HG03457 (cell line): ENCODE measurements at regions not wholly inside any gene's neighbourhood (a gene's known extent, or its start where the extent isn't known, plus 50 kb on each side); places are given as distances from the start of the nearest gene placed in this dataset.

Source experiments
- ATAC-seq: cut with Tn5 transposase; IDR thresholded peaks from one replicate; pipeline ENCODE4 v1.9.1; 2021; ENCODE audit warnings: moderate number of reproducible peaks; ENCODE audit not compliant: unreplicated experiment

GRCh38 chr5:123756318-123756665 is 244.3 kb downstream of the CSNK1G3 start:
- ATAC-seq = no peak

- no peak for ATAC-seq
Measured at GRCh38 chr5:123755653-123756317, 243.8 kb downstream of the CSNK1G3 start.

- no peak for ATAC-seq
Measured at GRCh38 chr5:123754908-123755307, 242.9 kb downstream of the CSNK1G3 start.

- no peak for ATAC-seq
Measured at GRCh38 chr5:123753937-123754891, 242.2 kb downstream of the CSNK1G3 start.

- ATAC-seq = no peak
Measured at GRCh38 chr5:123753180-123753936, 241.4 kb downstream of the CSNK1G3 start.

- no peak for ATAC-seq
Measured at GRCh38 chr5:123752552-123753179, 240.7 kb downstream of the CSNK1G3 start.

GRCh38 chr5:123751670-123752069 is 239.7 kb downstream of the CSNK1G3 start:
- ATAC-seq = no peak

GRCh38 chr5:123748239-123748638 is 236.3 kb downstream of the CSNK1G3 start:
- ATAC-seq = no peak

GRCh38 chr5:123746683-123747360 is 234.8 kb downstream of the CSNK1G3 start:
- no peak for ATAC-seq

GRCh38 chr5:123743990-123744583 is 232.1 kb downstream of the CSNK1G3 start:
- no peak for ATAC-seq

- no peak for ATAC-seq
Measured at GRCh38 chr5:123735384-123735783, 223.4 kb downstream of the CSNK1G3 start.

- ATAC-seq = no peak
Measured at GRCh38 chr5:123732257-123732656, 220.3 kb downstream of the CSNK1G3 start.

- ATAC-seq = no peak
Measured at GRCh38 chr5:123722451-123722850, 210.5 kb downstream of the CSNK1G3 start.

GRCh38 chr5:123721675-123722276 is 209.8 kb downstream of the CSNK1G3 start:
- no peak for ATAC-seq

- no peak for ATAC-seq
Measured at GRCh38 chr5:123720955-123721354, 209.0 kb downstream of the CSNK1G3 start.

GRCh38 chr5:123720339-123720738 is 208.4 kb downstream of the CSNK1G3 start:
- no peak for ATAC-seq

GRCh38 chr5:123719004-123719403 is 207.0 kb downstream of the CSNK1G3 start:
- ATAC-seq = no peak

- no peak for ATAC-seq
Measured at GRCh38 chr5:123718238-123718637, 206.3 kb downstream of the CSNK1G3 start.

GRCh38 chr5:123717139-123717538 is 205.2 kb downstream of the CSNK1G3 start:
- ATAC-seq = no peak

- no peak for ATAC-seq
Measured at GRCh38 chr5:123710031-123710430, 198.1 kb downstream of the CSNK1G3 start.
